Hematopoietic multipotent progenitor cell (in vitro differentiated cells): ENCODE measurements at regions not wholly inside any gene's neighbourhood (a gene's known extent, or its start where the extent isn't known, plus 50 kb on each side); places are given as distances from the start of the nearest gene placed in this dataset.
"Not testable (repeated sequence)": the region's sequence is repeated elsewhere in the genome, so short reads cannot be mapped to it uniquely, and the experiment has no call there.

ENCODE experiments used
- DNase-seq, 3 donors: peaks; one replicate each; pipeline ENCODE4 v3.0.0-alpha.2; 2011 to 2015; ENCODE audit warnings: low read depth in 2 of 3, low spot score in 2 of 3

DNA sequence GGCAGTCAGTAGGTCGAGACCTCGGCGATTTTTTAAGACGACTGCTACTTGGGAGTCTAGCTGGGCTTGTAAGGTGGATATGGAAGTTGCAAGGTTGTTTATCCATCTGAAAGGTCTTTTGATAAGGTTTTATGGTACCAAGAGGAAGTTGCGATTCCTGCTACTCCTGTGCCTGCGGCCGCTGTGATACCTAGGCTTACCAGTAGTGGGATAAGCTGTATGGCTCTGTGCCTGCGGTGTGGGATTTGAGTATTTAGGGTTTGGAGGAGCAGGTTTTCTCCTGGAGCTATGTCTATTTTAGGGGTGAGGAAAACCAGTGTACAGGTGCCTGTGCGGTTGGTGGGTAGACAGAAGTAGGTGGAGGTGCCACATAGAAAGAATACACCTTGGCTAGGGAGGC is 1059.8 kb downstream of the SI start:
- no peak for DNase-seq

DNA sequence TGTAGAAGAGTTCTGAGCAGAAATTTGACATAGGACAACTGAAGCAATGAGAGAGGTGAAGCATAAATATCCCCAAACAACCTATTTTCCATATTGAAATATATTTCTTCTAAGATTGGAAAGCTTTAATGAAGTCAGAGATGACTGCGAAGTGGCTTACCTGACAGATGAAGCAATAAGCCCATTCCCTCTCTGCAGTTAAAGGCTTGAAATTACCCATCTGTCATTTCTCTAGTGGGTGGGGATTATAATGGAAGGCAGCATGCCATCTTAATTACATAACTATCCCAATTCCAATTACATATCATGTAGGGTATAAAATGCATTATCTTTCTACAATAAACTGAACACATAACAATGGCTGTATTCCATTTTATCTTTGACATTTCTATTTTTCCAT is 1070.5 kb downstream of the SI start:
- no peak for DNase-seq

DNA sequence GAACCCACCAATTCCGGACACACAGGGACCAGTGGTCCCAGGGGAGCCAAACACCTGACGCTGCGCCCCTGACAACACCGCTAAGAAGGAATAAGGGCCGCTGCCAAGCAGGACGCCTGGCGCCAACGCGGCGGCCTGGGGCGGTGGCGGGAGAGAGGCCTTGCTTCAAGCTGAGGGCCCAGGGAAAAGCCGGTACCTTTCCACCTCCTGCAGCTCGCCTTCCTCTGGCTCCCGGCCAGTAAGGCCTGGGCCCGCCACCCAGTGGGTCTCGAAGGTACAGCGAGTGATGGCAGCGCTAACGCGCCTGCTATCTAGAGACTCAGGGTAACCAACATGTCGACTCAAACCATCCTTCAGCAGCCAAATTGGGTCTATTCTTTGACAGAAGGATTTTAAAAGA is 1074.1 kb downstream of the SI start:
- no peak for DNase-seq

DNA sequence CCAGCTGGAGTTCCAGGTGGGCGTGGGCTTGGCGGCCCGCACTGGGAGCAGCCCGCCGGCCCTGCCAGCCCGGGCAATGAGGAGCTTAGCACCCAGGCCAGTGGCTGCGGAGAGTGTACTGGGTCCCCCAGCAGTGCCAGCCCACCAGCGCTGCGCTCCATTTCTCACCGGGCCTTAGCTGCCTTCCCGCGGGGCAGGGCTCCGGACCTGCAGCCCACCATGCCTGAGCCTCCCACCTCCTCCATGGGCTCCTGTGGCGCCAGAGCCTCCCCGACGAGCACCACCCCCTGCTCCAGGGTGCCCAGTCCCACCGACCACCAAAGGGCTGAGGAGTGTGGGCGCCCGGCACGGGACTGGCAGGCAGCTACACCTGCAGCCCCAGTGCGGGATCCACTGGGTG is 1075.3 kb downstream of the SI start:
- DNase-seq, result not testable (repeated sequence)

DNA sequence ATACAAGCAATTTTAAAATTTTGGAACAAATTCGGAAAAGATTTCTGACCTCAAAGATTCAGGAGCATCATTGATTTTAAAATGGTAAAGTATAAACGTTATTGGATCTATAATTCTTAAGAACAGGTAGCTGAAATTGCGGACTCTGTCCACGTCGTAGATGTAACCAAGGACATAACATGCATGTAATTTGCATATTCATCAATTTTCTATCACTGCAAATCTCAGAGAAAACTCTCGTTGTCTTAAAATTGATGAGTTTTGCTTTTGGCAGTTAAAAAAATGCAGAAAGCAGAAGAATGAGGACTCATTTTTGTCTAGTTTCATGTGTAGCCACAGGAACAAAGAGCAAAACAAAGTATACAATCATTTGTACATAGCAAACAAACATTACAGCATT is 1094.4 kb downstream of the SI start:
- no peak for DNase-seq

DNA sequence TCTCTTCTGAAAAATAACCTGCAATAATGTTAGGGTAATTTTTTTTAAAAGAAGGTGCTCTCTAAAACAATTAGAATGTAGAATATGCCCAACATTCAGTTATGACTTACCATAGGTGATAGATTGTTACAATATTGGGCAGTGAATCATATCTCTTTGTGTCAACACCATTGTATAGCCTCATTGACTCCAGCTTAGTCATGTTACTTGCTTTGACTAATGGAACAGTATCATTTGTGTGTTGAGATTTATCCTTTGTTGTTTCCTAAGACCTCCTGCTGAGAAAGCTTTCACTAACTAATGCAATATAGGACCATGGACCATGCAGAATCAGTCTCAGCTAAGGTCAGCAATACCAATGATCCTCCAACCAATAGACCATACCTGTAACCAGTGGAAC is 1106.4 kb downstream of the SI start:
- no peak for DNase-seq

DNA sequence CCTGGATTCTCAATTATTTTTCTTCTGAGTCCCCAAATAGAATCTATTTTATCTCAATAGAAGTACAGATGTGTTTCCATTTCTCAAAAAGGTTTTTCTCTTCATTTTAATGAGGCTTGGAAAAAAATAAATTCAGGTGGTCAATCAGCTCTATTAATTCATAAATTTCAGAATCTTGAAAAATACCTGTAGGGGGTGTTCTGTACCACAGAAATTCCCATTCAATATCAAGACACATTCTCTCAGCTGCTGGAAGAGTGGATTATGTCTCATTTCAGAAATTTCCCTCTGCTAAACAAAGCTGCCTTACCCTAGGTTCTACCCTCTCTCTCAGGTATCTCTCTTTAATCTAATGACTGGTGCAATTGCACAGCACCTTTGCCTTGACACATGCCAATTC is 1121.2 kb downstream of the SI start:
- DNase-seq, result no peak

DNA sequence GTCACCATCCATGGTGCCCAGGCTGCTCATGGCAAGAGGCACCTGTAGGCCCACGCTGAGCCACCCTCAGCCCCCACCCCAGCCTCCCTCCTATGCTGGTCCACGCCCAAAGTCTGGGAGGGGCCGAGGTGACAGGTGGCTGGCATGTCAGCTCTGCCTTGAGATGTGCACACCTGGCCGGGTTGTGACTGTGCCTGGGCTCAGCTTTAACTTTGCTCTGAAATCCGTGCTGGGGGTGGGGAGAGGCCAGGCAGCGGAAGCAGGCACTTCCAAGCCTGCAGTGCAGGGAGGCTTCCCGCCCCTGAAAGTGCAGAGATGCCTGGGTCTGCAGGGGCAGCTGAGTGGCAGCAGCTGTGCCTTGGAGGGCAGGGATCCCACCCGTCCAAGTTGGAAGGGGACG is 1124.8 kb downstream of the SI start:
- no peak for DNase-seq

DNA sequence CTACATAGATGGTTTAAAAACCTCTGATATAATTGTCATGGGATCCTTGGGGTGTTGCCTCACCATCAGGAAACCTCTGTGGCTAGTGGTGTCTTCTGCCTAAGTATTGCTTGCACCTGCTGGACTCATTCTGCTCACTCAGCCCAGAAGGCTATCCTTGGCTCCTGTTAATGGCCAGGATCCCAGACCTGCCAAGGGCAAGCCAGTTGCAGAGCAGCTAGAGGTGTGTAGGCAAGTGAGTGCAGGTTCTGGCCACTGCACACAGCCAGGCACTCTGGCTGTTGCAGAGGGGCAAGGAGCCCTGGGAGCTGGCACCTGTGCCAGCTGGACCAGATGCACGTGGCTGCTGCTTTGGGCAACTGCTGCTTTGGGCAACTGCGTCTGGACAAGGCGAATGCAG is 1125.8 kb downstream of the SI start:
- DNase-seq, result no peak

DNA sequence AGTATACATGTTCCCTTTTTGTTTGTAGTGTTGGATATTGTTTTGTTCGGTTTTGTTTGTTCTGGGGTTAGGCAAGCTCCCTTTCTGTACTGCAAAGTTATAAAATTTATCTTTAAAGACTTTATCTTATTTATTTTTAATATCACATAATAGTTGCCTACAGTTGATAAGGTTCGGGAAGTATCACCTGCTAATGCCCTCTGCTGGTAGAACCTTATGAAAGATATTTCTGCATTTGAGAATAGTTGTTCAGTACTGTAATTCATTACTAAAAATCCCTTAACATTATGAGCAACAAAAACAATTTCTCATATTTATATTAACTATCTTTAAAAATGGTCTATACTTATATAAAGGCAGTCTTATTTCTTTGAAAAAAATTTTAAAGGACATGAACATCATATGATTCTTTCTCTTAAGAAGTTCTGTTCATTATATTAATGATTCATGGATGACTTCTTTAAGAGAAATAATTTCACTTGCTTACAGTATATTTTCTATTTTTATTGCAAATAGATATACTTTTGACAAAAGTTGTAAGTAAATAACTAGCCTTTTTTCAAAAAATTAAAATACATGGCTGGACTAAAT is 1126.8 kb downstream of the SI start:
- no peak for DNase-seq

DNA sequence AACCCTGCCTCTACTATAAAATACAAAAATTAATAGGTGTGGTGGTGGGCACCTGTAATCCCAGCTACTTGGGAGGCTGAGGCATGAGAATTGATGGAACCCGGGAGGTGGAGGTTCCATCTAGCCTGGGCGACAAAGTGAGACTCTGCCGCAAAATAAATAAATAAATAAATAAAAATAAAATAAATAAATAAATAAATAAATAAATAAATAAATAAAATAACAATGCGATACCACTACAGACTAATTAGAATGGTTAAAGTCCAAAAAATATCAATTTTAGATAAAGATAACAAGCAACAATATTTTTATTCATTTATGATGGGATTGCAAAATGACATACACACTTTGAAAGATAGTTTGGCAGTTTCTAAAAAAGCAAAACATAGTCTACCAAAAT is 1131.5 kb downstream of the SI start:
- DNase-seq, result no peak

DNA sequence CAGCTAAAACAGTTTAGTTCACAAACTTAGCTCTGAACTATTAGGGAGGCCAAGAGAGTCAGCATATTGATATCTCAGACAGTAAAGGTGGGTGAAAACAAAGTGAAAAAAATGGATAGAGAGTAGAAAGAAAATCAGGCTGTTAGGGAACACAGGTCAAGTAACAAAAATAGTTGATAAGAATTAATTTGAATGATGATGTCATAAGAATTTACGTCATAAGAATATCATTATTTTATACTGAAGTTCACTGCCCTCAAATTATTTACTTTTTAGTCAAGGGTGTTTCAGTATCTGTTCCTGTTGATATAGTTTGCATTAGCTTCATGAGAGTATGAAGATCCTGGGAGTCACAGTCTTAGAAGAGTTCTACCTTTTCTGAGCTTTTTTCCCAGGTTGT is 1134.6 kb downstream of the SI start:
- no peak for DNase-seq

DNA sequence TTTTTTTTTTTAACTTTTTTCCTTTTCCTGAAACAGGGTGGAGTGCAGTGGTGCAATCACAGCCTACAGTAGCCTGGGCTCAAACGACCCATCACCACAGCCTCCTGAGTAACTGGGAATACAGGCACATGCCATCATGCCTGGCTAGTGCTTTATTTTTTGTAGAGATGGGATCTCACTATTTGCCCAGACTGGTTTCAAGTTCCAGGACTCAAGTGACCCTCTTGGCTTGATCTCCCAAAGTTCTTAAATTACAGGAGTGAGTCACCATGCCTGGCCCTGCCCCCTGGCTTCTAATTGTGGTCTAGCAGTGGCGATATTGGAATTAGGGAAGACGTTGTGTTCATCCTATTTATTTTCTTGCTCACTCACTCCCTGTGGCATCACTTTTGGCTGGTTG is 1138.4 kb downstream of the SI start:
- DNase-seq, result no peak

DNA sequence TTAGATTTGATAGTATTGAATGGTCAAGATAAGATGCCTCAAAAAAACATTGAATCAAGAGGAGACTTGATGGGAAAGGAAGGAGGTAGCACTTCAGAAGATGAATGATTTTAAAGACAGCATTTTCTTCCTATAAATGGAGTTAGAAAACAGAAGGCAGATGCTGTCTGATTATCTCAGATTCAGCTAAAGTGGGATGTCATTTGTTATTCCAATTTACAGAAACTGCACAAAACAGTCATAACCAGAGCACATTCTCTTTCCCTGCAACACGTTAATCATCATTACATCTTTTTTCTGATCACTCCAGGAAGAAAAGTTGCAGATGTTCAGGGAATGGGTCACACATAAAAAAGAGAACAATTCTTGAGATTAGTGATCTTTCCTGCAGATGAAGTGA is 1141.8 kb downstream of the SI start:
- DNase-seq, result no peak

DNA sequence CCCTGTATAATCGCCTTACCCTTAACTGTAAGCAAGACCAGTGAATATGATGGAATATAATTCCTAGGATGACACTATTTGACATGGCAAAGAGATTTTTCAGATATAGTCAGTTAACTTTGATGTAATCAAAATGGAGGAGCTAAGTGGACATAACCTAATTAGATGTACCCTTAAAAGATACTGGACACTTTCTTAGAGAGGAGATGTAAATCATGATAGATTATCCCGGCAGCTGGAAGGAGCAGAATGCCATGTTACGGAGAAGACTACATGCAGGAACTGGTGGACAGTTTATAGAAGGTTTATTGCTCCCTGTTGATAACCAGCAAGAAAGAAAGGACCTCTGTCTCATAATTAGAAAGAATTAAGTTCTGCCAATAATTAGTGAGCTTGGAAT is 1142.9 kb downstream of the SI start:
- DNase-seq, result no peak

DNA sequence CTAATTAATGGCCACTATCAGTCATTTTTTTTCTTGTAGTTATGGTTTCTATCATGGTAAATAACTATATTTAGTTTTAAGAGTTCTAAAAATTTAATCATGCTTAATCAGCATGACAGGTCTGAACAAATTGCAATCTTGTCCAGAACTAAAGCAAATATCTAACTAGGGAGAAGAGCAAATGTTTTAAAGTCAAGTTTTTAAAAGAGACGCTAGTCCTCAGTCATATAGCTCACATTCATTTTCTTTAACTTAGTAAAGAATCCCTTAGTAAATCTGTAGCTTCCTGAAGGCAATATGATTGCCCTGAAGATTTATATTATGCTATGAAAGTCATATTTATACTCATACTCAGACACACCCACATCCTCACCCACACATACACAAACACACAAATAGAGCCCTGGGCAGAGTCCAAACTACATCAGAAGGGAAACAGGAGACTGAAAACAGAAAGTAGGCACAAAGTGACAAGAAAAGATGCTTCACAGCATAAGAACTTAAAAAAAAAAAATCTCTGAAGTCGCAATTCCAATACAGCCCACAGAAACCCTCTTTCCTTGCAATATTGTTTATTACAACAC is 1149.1 kb downstream of the SI start:
- DNase-seq, result no peak

DNA sequence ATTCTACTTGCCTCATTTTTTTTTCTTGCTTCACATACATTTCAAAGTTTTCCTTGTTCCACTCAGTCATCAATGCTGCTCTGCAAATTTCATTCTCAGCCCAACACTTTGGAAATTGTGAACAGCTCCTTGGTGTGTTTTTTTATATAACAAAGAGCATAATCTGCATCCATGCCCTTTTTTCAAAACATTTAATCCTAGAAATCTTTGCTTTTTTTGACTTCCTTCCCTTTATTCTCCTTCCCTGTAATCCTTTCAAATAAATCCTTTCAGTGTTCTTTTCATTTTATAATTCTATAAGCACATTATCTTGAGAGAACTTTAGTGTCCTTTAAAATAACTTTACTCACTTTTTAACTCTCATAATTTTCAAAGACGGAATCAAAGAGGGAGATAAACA is 1150.8 kb downstream of the SI start:
- DNase-seq, result no peak

DNA sequence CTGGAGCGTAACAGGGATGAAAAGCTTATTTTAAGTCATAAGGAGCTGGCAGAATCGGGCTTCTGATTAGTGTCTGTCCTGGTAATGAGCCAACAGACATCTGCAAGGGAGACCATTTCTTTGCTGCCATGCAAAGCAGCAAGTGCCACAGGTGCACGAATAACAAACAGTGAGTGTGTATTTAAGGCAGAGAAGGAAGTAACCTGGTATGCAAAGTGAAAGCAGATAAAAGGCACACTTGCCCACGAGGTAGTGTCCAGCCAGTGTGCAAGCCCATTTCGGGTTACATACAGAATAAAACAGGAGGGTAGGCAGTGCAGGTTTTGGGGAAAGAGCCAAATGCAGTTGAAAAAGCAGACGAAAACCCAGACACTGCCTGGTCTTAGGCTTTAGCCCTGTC is 1153.7 kb downstream of the SI start:
- no peak for DNase-seq

DNA sequence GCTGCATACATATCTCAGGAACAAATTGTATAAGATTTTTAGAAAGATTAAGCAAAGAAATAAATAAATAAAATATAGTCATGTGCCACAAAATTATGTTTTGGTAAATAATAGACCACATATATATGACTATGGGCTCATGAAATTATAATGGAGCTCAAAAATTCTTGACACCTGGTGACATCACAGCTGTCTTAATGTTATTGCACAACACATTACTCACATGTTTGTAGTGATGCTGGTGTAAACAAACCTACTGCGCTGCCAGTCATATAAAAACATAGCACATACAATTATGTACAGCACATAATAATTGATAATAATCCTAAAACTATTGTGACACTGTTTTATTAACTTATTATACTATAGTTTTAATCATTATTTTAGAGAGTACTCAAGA is 1159.1 kb downstream of the SI start:
- DNase-seq, result no peak

DNA sequence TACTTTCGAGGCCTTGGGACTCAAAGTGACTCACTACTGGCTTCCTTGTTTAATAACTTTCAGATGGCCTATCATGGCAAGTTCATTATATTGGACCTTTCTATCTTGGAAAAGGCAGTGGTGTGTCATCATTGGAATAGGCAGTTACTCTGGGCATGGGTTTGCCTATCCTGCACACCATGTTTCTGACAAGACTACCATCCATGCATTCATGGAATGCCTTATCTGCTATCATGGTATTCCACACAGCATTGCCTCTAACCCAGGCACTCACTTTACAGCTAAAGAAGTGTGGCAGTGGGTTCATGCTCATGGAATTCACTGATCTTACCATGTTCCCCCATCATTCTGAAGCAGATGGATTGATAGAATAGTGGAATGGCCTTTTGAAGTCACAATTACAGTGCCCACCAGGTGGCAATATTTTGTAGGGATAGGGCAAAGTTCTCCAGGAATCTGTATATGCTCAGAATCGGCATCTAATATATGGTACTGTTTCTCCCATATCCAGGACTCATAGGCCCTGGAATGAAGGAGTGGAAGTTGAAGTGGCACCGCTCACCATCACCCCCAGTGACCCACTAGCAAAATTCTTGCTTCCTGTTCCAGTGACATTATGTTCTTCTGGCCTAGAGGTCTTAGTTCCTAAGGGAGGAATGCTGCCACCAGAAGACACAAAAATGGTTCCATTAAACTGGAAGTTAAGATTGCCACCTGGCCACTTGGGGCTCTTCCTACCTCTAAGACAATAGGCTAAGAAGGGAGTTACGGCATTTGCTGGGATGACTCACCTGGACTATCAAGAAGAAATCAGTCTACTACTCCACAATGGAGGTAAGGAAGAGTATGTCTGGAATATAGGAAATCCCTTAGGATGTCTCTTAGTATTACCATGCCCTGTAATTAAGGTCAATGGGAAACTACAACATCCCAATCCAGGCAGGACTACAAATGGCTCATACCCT is 1161.4 kb downstream of the SI start:
- no peak for DNase-seq

DNA sequence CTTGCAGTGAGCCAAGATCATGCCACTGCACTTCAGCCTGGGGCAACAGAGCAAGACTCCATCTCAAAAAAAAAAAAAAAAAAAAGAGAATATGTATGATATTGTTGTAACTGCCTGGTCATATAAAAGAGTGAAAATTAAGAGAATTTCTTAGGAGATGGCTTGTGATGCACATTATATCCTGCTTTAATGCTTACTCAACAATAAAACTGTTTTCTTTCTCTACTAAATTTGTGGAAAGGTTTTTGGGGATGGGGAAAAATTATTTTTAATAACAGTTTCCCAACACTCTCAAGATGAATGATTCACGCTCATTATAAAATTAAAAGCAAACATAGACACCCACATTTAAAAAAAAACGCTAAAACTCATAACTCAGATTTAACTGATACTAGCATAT is 1163.0 kb downstream of the SI start:
- DNase-seq, result no peak

DNA sequence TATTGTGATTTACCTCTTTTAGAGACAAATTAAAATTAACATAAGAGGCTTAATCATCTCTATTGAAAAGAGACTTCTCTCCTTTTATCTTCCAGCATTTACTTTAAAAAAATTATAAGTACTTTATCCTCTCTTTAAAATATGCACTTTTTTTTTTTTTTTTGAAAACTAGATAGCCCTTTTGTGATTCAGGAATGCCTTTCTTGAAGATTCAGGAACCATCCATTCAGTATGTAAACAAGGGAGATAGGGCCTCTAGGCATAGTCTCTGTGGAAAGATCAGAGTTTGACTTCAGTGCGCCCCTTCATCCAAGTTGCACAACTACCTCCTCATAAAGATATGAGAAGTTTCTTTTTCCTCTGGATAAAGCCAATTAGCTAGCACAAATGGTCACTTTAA is 1163.7 kb downstream of the SI start:
- DNase-seq, result no peak
